ENCODE measurements at regions not wholly inside any gene's neighbourhood (a gene's known extent, or its start where the extent isn't known, plus 50 kb on each side); places are given as distances from the start of the nearest gene placed in this dataset.

DNA sequence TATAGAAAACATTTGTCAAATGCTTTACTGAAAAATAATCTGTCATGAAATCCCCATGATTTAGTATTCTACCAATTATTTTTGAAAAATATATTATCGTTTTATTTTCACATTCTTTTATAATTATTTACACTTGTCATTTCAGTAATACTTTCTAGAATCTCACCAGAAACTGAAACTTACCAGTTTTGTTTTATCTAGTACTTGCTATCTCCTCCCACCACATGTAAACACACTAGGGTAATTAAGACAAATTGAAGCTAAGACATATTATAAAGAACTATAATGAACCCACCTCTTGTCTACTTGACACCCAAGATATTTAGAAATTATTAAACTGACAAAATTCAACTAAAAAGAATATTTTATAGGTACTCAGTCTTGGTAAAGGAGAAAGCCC is 51.5 kb upstream of the GRM3 start:
- TF ChIP-seq, protein P1, sequence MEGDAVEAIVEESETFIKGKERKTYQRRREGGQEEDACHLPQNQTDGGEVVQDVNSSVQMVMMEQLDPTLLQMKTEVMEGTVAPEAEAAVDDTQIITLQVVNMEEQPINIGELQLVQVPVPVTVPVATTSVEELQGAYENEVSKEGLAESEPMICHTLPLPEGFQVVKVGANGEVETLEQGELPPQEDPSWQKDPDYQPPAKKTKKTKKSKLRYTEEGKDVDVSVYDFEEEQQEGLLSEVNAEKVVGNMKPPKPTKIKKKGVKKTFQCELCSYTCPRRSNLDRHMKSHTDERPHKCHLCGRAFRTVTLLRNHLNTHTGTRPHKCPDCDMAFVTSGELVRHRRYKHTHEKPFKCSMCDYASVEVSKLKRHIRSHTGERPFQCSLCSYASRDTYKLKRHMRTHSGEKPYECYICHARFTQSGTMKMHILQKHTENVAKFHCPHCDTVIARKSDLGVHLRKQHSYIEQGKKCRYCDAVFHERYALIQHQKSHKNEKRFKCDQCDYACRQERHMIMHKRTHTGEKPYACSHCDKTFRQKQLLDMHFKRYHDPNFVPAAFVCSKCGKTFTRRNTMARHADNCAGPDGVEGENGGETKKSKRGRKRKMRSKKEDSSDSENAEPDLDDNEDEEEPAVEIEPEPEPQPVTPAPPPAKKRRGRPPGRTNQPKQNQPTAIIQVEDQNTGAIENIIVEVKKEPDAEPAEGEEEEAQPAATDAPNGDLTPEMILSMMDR (IDR thresholded peaks at IDR 0.05; ENCODE audit: low read depth, low read length) = no peak
- no peak for DNase-seq (ENCODE audit: low read depth in 2 of 2)
- H3K4me3 ChIP-seq (replicated peaks in 1 of 2; ENCODE audit: low read depth in 2 of 2, low read length in 2 of 2) = no peak overlapping the region

DNA sequence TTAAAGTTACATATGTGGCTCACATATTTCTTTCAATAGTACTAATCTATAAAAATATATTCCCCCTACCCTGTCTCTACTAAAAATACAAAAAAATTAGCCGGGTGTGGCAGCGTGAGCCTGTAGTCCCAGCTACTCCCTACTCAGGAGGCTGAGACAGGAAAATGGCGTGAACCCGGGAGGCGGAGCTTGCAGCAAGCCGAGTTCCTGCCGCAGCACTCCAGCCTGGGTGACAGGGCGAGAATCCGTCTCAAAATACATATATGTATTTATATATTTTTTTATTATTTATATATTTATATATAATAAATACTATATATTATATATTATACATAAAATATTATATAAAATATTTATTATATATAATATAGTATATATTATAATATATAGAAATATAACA is 69.7 kb upstream of the GRM3 start:
- TF ChIP-seq, protein P1 (IDR thresholded peaks at IDR 0.05; ENCODE audit: low read depth, low read length) = no peak

DNA sequence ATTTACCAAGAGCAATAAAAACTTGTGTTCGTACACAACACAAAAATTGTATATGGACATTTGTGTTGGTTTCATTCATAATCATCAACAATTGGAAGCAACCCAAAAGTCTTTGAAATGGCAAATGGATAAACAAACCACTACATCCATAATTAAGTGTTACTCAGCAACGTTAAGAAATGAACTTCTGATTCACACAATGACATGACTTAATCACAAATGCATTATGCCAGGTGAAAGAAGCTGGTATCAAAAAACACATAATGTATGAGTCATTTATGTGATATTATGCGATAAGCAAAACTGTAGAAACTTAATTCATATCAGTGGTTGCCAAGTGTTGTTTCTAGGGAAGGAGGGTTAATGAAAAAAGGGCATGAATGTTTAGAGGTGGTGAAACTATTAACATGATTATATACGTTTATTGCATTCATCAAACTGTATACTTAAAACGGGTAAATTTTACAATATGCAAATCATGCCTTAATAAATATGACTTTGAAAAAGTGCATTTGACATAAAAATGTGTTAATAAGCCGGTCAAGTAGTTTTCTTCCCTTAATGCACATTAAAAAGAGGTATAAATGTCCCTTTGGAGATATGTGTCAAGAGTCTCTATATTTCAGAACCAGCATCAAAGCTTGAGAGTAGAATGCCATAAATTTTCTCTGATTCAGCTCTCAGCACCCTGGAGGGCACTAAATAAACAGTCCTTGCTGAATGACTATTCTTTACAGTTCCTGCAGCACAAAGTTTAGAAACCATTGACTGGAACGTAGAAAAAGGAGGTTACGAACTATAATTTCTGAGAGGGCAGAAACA is 84.8 kb upstream of the GRM3 start:
- H3K4me3 ChIP-seq (replicated peaks in 1 of 2; ENCODE audit: low read depth in 2 of 2, low read length in 2 of 2) = no peak overlapping the region
- DNase-seq (ENCODE audit: low read depth in 2 of 2) = no peak
- TF ChIP-seq, protein P1 (IDR thresholded peaks at IDR 0.05; ENCODE audit: low read depth, low read length) = no peak

More for the DNA sequence above, 69.7 kb upstream of the GRM3 start:
- no peak for DNase-seq (ENCODE audit: low read depth in 2 of 2)
- H3K4me3 ChIP-seq (replicated peaks in 1 of 2; ENCODE audit: low read depth in 2 of 2, low read length in 2 of 2) = no peak overlapping the region

DNA sequence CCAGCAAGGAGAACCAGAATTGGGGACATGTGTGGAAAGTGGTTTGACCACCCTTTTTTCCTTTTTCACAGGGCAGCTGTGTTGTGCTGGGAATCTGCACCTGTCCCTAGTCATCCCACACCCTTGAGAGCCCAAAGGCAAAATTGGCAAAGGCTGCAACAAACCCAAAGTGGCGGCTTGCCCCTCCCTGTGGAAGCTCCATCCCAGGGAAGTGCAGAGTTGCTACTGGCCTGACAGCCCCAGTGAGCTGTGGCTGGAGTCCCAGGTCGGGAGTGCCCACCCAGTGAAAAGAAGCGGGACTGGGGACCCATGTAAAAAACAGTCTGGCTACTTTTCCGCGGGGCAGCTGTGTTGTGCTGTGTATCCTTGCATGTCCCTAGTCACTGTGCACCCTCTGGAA is 109.1 kb upstream of the GRM3 start:
- no peak for DNase-seq (ENCODE audit: low read depth in 2 of 2)
- H3K4me3 ChIP-seq (replicated peaks in 1 of 2; ENCODE audit: low read depth in 2 of 2, low read length in 2 of 2) = no peak overlapping the region
- TF ChIP-seq, protein P1 (IDR thresholded peaks at IDR 0.05; ENCODE audit: low read depth, low read length) = no peak

DNA sequence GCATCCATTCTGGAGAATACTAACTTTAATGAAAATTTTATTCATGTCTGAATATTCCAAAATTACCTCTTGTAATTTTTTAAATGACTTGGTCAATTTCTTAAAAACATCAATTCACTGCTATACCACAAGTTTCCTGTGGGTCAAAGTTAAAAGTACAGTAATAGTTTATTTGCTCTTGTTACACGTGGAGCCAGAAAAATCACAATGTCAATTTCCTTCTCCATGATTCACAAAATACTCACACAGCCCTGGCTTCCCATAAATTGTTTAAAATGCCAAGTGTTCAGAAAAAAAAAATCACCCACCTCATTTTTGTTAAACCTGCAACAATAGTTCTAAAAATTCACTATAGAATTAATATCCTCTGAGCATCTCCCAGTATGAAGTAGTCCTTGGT is 139.5 kb upstream of the GRM3 start:
- DNase-seq (ENCODE audit: low read depth in 2 of 2) = no peak
- no peak overlapping the region for H3K4me3 ChIP-seq (replicated peaks in 1 of 2; ENCODE audit: low read depth in 2 of 2, low read length in 2 of 2)
- TF ChIP-seq, protein P1 (IDR thresholded peaks at IDR 0.05; ENCODE audit: low read depth, low read length) = no peak

DNA sequence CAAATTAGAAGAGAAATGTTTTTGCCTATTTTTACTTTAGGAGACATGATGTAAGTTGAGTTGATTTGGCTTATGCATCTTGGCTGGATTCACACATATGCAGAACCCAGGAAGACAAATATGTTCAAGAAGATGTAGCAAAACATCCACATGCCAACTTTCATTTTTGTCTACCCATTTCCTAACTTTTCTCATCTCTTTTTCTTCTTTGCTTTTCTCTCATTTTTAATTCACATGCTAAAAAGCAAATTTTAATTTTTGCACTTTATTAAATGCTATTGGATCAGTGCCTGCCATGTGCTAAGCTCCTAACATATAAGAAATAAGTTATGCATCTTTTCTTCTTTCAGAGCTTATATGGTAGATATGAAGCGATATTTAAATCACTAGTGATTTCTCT is 143.7 kb upstream of the GRM3 start:
- TF ChIP-seq, protein P1 (IDR thresholded peaks at IDR 0.05; ENCODE audit: low read depth, low read length) = no peak
- no peak for DNase-seq (ENCODE audit: low read depth in 2 of 2)
- H3K4me3 ChIP-seq (replicated peaks in 1 of 2; ENCODE audit: low read depth in 2 of 2, low read length in 2 of 2) = no peak overlapping the region

DNA sequence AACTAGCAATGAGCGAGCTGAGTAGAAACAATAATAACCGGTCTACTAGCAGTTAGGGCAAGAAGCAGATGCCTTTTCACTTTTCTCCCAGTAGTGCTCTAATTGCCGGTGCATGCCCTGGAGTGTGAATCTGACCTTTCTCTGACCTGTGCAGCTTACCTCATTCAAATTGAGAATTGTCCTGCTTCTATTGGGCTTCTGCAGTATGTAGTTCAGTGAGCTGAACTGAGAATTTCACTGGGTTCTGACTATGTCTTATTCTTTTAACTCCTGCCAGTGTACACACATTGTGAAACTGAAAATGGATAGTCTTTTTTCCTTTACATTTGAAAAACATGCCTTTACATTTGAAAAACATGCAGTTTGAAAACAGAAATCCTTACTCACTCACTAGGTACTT is 157.9 kb upstream of the GRM3 start:
- DNase-seq (ENCODE audit: low read depth in 2 of 2) = no peak
- no peak overlapping the region for H3K4me3 ChIP-seq (replicated peaks in 1 of 2; ENCODE audit: low read depth in 2 of 2, low read length in 2 of 2)
- TF ChIP-seq, protein P1 (IDR thresholded peaks at IDR 0.05; ENCODE audit: low read depth, low read length) = no peak

All from cardiac fibroblast (primary cell).